ENCODE measurements at regions not wholly inside any gene's neighbourhood (a gene's known extent, or its start where the extent isn't known, plus 50 kb on each side); places are given as distances from the start of the nearest gene placed in this dataset.

DNA sequence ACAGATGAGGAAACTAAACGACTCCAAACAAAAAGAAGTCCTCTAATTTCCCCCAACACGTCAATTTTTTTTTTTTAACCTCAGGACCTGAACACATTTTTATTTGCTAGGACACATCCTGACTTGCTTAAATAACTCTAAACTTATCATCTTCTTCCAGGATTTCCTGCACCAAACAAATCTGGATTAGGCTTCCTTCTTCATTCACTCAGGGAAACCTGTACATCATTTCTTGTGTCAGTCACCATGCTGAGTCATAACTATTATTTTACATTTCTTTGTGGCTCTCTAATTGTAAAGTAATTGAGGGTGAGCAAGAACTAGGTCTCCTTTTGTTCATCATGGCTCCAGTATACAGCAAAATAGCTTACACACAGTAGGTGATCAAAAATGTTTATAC, 433.4 kb upstream of the GBE1 start:
- TF ChIP-seq, protein P1, sequence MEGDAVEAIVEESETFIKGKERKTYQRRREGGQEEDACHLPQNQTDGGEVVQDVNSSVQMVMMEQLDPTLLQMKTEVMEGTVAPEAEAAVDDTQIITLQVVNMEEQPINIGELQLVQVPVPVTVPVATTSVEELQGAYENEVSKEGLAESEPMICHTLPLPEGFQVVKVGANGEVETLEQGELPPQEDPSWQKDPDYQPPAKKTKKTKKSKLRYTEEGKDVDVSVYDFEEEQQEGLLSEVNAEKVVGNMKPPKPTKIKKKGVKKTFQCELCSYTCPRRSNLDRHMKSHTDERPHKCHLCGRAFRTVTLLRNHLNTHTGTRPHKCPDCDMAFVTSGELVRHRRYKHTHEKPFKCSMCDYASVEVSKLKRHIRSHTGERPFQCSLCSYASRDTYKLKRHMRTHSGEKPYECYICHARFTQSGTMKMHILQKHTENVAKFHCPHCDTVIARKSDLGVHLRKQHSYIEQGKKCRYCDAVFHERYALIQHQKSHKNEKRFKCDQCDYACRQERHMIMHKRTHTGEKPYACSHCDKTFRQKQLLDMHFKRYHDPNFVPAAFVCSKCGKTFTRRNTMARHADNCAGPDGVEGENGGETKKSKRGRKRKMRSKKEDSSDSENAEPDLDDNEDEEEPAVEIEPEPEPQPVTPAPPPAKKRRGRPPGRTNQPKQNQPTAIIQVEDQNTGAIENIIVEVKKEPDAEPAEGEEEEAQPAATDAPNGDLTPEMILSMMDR (IDR thresholded peaks at IDR 0.05), result no peak
- TF ChIP-seq POLR2A (IDR thresholded peaks at IDR 0.05), result no peak

All from Peyer's patch (tissue), 4 donors.